ENCODE measurements at regions not wholly inside any gene's neighbourhood (a gene's known extent, or its start where the extent isn't known, plus 50 kb on each side); places are given as distances from the start of the nearest gene placed in this dataset.

DNA sequence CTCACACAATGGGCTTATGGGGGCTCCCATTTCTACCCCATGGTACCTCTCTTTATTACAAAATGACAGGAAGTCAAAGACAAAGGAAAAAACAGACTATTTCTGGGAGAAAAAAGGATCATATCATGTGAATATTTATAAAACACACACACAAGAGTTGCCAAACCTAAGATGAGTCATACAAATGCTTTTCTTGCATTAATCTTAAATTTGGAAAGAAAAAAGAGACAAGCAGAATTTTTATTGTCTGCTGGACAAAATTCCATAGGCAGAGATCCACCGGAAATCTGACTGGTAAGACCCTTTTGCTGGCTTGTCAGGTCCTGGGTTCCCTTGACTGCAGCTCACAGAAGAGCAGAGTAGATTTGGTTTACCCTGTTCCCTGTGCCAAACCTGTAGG is 1732.3 kb upstream of the PIK3C3 start:
- H3K79me2 ChIP-seq (ENCODE audit: low read depth): no peaks in the 10 kb centered on the region
- no peaks in the 10 kb centered on the region for H3K27me3 ChIP-seq
- no peaks in the 10 kb centered on the region for H3K27me3 Mint-ChIP-seq (ENCODE audit: insufficient read depth, low read depth)
- H3K9me3 ChIP-seq (ENCODE audit: low read depth): no peaks in the 10 kb centered on the region
- H3K4me3 Mint-ChIP-seq: no peak overlapping the region
- no peaks in the 10 kb centered on the region for H3K36me3 ChIP-seq
- TF ChIP-seq EZH2 (IDR thresholded peaks at IDR 0.05) (no peak), EZH2phosphoT487 (IDR thresholded peaks at IDR 0.05) (no peak)
- TF ChIP-seq, protein P1, sequence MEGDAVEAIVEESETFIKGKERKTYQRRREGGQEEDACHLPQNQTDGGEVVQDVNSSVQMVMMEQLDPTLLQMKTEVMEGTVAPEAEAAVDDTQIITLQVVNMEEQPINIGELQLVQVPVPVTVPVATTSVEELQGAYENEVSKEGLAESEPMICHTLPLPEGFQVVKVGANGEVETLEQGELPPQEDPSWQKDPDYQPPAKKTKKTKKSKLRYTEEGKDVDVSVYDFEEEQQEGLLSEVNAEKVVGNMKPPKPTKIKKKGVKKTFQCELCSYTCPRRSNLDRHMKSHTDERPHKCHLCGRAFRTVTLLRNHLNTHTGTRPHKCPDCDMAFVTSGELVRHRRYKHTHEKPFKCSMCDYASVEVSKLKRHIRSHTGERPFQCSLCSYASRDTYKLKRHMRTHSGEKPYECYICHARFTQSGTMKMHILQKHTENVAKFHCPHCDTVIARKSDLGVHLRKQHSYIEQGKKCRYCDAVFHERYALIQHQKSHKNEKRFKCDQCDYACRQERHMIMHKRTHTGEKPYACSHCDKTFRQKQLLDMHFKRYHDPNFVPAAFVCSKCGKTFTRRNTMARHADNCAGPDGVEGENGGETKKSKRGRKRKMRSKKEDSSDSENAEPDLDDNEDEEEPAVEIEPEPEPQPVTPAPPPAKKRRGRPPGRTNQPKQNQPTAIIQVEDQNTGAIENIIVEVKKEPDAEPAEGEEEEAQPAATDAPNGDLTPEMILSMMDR (IDR thresholded peaks at IDR 0.05): no peak
- H2AFZ ChIP-seq (replicated peaks): peak overlapping the region; percentile 29
- H3K9ac ChIP-seq: no peak overlapping the region
- H3K4me1 ChIP-seq: no peaks in the 10 kb centered on the region
- H4K20me1 ChIP-seq (ENCODE audit: low read depth): no peaks in the 10 kb centered on the region
- no peak overlapping the region for H3K27ac Mint-ChIP-seq
- DNase-seq (ENCODE audit: low spot score): no peak
- H3K4me2 ChIP-seq: no peak overlapping the region
- no peaks in the 10 kb centered on the region for H3K4me1 Mint-ChIP-seq
- H3K27ac ChIP-seq: no peak overlapping the region
- no peak overlapping the region for H3K4me3 ChIP-seq
- H3K36me3 Mint-ChIP-seq: no peaks in the 10 kb centered on the region
- no peaks in the 10 kb centered on the region for H3F3A ChIP-seq (ENCODE audit: low read depth)
- no peaks in the 10 kb centered on the region for H3K9me3 Mint-ChIP-seq

DNA sequence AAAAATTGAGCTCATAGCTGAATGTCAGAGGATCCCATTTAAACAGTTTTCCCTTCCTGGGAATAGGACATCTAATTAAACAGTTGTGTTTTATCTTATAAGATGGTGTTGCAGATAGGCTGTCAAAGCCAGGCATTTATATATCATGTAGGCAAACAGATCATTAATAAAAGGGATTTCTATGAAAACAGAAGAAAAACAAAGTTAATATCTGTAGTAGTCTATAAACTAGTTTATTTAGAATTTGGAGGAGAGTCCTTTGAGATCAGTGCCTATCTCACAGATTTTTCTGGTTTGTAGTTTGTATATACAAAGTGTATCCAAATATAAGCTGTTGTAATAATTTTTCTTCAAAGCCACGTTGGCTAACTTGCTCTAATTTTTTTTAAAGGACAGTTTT is 1738.2 kb upstream of the PIK3C3 start:
- Mint-ChIP-seq H3K36me3 (peaks cover 4% of the 10 kb centered on the region), H3K27ac (no peak overlapping the region), H3K4me3 (no peak overlapping the region), H3K27me3 (ENCODE audit: insufficient read depth, low read depth) (no peaks in the 10 kb centered on the region), H3K4me1 (peaks cover 11% of the 10 kb centered on the region), H3K9me3 (peaks cover 14% of the 10 kb centered on the region)
- peaks cover 24% of the 10 kb centered on the region for H3K4me1 ChIP-seq
- no peaks in the 10 kb centered on the region for H3K36me3 ChIP-seq
- H4K20me1 ChIP-seq (ENCODE audit: low read depth): no peaks in the 10 kb centered on the region
- H3F3A ChIP-seq (ENCODE audit: low read depth): peaks cover 11% of the 10 kb centered on the region
- H3K9me3 ChIP-seq (ENCODE audit: low read depth): no peaks in the 10 kb centered on the region
- no peak overlapping the region for H3K27ac ChIP-seq
- no peak for DNase-seq (ENCODE audit: low spot score)
- no peak overlapping the region for H2AFZ ChIP-seq (replicated peaks)
- H3K4me2 ChIP-seq: no peak overlapping the region
- no peak overlapping the region for H3K4me3 ChIP-seq
- H3K79me2 ChIP-seq (ENCODE audit: low read depth): no peaks in the 10 kb centered on the region
- TF ChIP-seq EZH2phosphoT487 (IDR thresholded peaks at IDR 0.05) (no peak), EZH2 (IDR thresholded peaks at IDR 0.05) (no peak)
- H3K9ac ChIP-seq: no peak overlapping the region
- H3K27me3 ChIP-seq: no peaks in the 10 kb centered on the region

DNA sequence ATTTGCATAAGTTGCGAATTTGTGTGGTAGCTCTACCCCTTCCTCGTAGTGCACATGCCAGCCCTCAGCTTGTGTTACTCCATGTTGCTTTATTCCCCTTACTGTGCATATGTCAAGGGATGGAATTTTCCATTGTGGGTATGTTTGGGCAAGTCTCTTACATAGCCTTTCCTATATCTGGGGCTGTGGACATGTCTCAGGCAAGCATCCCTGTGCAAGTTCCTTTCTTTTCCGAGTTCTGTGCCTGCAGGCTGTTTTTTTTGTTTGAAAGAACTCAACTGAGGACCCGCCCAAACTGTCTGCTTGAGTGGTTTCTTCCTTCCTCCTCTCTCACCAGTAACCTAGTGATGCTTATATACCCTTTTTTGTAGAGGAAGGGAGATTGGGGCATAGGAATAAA is 1739.1 kb upstream of the PIK3C3 start:
- TF ChIP-seq EZH2 (IDR thresholded peaks at IDR 0.05) (no peak), EZH2phosphoT487 (IDR thresholded peaks at IDR 0.05) (no peak)
- TF ChIP-seq, protein P1 (IDR thresholded peaks at IDR 0.05): no peak
- H3K4me3 Mint-ChIP-seq: no peak overlapping the region
- no peak overlapping the region for H3K27ac ChIP-seq
- H3K36me3 ChIP-seq: no peaks in the 10 kb centered on the region
- no peaks in the 10 kb centered on the region for H3K27me3 Mint-ChIP-seq (ENCODE audit: insufficient read depth, low read depth)
- peaks cover 13% of the 10 kb centered on the region for H3F3A ChIP-seq (ENCODE audit: low read depth)
- no peak for DNase-seq (ENCODE audit: low spot score)
- no peaks in the 10 kb centered on the region for H3K79me2 ChIP-seq (ENCODE audit: low read depth)
- H3K36me3 Mint-ChIP-seq: peaks cover 4% of the 10 kb centered on the region
- no peak overlapping the region for H3K4me2 ChIP-seq
- no peak overlapping the region for H3K9ac ChIP-seq
- H3K9me3 Mint-ChIP-seq: peaks cover 14% of the 10 kb centered on the region
- H2AFZ ChIP-seq (replicated peaks): no peak overlapping the region
- H4K20me1 ChIP-seq (ENCODE audit: low read depth): no peaks in the 10 kb centered on the region
- no peak overlapping the region for H3K4me3 ChIP-seq
- peaks cover 30% of the 10 kb centered on the region for H3K4me1 ChIP-seq
- no peaks in the 10 kb centered on the region for H3K27me3 ChIP-seq
- H3K27ac Mint-ChIP-seq: no peak overlapping the region
- no peaks in the 10 kb centered on the region for H3K9me3 ChIP-seq (ENCODE audit: low read depth)
- peaks cover 17% of the 10 kb centered on the region for H3K4me1 Mint-ChIP-seq

DNA sequence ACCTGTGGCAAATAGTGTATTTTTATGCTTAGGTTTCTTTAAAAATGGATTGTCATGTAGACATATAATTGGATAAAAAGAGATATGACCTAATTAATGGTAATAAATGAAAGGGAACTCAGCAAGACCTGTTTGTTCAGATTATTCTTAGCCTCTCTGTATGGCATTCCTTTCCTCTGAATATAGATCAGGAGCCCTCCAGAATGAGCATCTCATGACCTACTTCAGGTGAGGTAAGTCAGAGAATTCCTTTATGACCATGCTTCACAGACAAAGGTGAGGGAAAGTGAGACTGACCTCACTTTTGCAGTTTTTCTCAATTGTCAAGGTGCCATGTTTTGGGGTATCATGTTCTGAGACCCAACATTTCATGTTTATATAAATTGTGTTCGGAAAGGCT is 1744.3 kb upstream of the PIK3C3 start:
- Mint-ChIP-seq H3K4me1 (peaks cover 26% of the 10 kb centered on the region), H3K27ac (no peak overlapping the region), H3K4me3 (no peak overlapping the region), H3K27me3 (ENCODE audit: insufficient read depth, low read depth) (peaks cover 3% of the 10 kb centered on the region), H3K9me3 (peaks cover 13% of the 10 kb centered on the region), H3K36me3 (peaks cover 8% of the 10 kb centered on the region)
- Histone ChIP-seq H3K9ac (no peak overlapping the region), H3K9me3 (ENCODE audit: low read depth) (no peaks in the 10 kb centered on the region), H3K4me1 (peaks cover 48% of the 10 kb centered on the region), H2AFZ (replicated peaks) (no peak overlapping the region), H3K27ac (no peak overlapping the region), H3K27me3 (no peaks in the 10 kb centered on the region), H3K79me2 (ENCODE audit: low read depth) (no peaks in the 10 kb centered on the region), H4K20me1 (ENCODE audit: low read depth) (no peaks in the 10 kb centered on the region), H3K4me2 (no peak overlapping the region), H3K36me3 (no peaks in the 10 kb centered on the region), H3F3A (ENCODE audit: low read depth) (peaks cover 13% of the 10 kb centered on the region), H3K4me3 (no peak overlapping the region)
- TF ChIP-seq EZH2 (IDR thresholded peaks at IDR 0.05) (no peak), EZH2phosphoT487 (IDR thresholded peaks at IDR 0.05) (no peak)
- TF ChIP-seq, protein P1 (IDR thresholded peaks at IDR 0.05): no peak
- no peak for DNase-seq (ENCODE audit: low spot score)
